GM12878 (cell line): ENCODE measurements at regions not wholly inside any gene's neighbourhood (a gene's known extent, or its start where the extent isn't known, plus 50 kb on each side); places are given as distances from the start of the nearest gene placed in this dataset.

ENCODE experiments used
- BCLAF1 ChIP-seq: fragments of 450-650 bp; IDR thresholded peaks from 2 replicates; pipeline ENCODE4 v1.6.1; 2017; ENCODE audit warnings: antibody characterized with exemption, mild to moderate bottlenecking, moderate library complexity
- CTCF ChIP-seq, 3 experiments: IDR thresholded peaks in 2 of 3; conservative IDR thresholded peaks in 1 of 3; 2 replicates each; pipeline ENCODE4 v1.5.1; 2011; ENCODE audit warnings: low read depth in 3 of 3, low read length in 3 of 3, mild to moderate bottlenecking in 3 of 3, control low read depth in 2 of 3, moderate library complexity in 2 of 3, inconsistent platforms in 1 of 3, mixed read lengths in 1 of 3; ENCODE audit not compliant: control insufficient read depth in 2 of 3, insufficient read depth in 1 of 3; ENCODE audit errors: extremely low read depth in 1 of 3
- EP300 ChIP-seq, 2 experiments: fragments of 150-350 bp in 1 of 2; IDR thresholded peaks; 2 replicates each; pipeline ENCODE4 v1.6.1; 2011 to 2012; ENCODE audit warnings: low read depth in 2 of 2, low read length in 2 of 2, borderline replicate concordance in 1 of 2, improper control_type of control experiment in 1 of 2, inconsistent platforms in 1 of 2; ENCODE audit not compliant: control insufficient read depth in 1 of 2
- SMC3 ChIP-seq: IDR thresholded peaks from 2 replicates; pipeline ENCODE4 v1.6.1; 2011; ENCODE audit warnings: low read length, improper control_type of control experiment, borderline replicate concordance

DNA sequence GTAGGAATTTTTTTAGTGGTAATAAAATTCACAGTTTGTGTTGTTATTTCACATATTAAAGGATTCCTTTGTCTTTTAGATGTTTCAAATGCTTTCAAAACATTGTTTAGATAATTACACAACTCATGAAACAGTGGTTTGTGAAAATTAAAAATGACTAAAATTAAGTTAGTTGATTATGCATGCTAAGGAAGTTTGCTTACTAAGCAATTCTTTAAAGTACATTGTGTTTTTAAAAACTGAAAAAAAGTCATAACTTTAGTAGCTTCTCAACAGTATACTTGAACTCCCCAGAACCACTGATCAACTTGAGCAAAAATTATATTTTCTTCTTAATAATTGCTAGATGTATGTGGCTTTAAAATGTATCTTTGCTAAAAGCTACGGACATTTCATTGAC is 298.4 kb upstream of the MC4R start:
- TF ChIP-seq CTCF (IDR thresholded peaks at IDR 0.05 in 2 of 3, conservative IDR thresholded peaks at IDR 0.05 in 1 of 3; ENCODE audit: control insufficient read depth in 2 of 3, extremely low read depth in 1 of 3, insufficient read depth in 1 of 3, low read depth in 3 of 3, low read length in 3 of 3) (no peak), BCLAF1 (no peak), SMC3 (no peak), EP300 (IDR thresholded peaks at IDR 0.05; ENCODE audit: borderline replicate concordance in 1 of 2, control insufficient read depth in 1 of 2, low read depth in 2 of 2, low read length in 2 of 2) (no peak)
